ENCODE measurements at regions not wholly inside any gene's neighbourhood (a gene's known extent, or its start where the extent isn't known, plus 50 kb on each side); places are given as distances from the start of the nearest gene placed in this dataset.

DNA sequence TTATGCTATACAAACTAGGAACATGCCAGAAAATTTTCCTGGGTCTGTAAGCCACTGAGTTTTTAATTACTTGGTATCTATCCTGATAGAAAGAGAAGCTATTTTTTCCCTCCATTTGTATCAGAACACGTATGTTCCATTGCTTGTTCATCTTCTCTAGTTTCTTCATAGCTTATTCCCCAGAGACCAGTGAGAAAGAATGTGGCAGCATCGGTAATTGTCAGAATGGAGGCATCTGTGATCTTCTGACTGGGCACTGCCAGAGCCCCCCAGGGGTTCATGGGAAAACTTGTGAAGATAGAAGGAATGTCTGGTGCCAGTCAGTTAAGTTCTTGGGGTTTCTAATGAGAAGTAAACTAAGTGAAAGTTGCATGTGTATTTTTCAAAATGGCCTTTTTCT is 720.2 kb upstream of the GOLIM4 start (continued):
- no peak for TF ChIP-seq EZH2 (IDR thresholded peaks at IDR 0.05)

GRCh38 chr3:168813225-168813802 is 717.6 kb upstream of the GOLIM4 start:
- intact Hi-C loops (cut with micrococcal nuclease): no loop called here

GRCh38 chr3:168812234-168812633 is 716.5 kb upstream of the GOLIM4 start:
- intact Hi-C loops (cut with micrococcal nuclease): no loop called here
- no peak overlapping the region for H3K4me3 ChIP-seq (replicated peaks in 1 of 2; ENCODE audit: low read depth in 1 of 2, low read length in 2 of 2)
- no peak overlapping the region for H3K9ac ChIP-seq (ENCODE audit: low read length)
- H3K4me1 ChIP-seq (ENCODE audit: control insufficient read depth in 1 of 2, insufficient read depth in 2 of 2, low read length in 2 of 2): no peaks in the 10 kb centered on the region
- H3K27ac ChIP-seq (ENCODE audit: low read depth, low read length): no peak overlapping the region
- DNase-seq (ENCODE audit: low read depth, low spot score) (no peak), ATAC-seq (no peak)
- H3K27me3 ChIP-seq (ENCODE audit: insufficient read depth, low read length): peaks cover 16% of the 10 kb centered on the region; the same call in 1 of the 2 replicates
- no TSS peak for BruUV-seq (replicated peaks)
- H4K20me1 ChIP-seq (ENCODE audit: insufficient read depth): no peaks in the 10 kb centered on the region
- H2AFZ ChIP-seq (ENCODE audit: low read depth, low read length, poor library complexity, severe bottlenecking): no peak overlapping the region
- ChIA-PET RAD21 (ENCODE audit: low non-redundant PET in 1 of 2, low total read pairs in 2 of 2, uncharacterized antibody in 2 of 2, unreplicated experiment in 2 of 2) (no interaction called here), CTCF (no interaction called here), POLR2A (no interaction called here)
- no peak overlapping the region for H3K4me2 ChIP-seq (ENCODE audit: low read length)
- no peaks in the 10 kb centered on the region for H3K9me2 ChIP-seq (ENCODE audit: insufficient read depth)
- H3K9me3 ChIP-seq (ENCODE audit: control insufficient read depth in 1 of 2, insufficient read depth in 1 of 2, low read depth in 1 of 2, low read length in 2 of 2): no peaks in the 10 kb centered on the region
- H3K79me2 ChIP-seq (ENCODE audit: insufficient read depth, low read length): no peaks in the 10 kb centered on the region
- H3K36me3 ChIP-seq (ENCODE audit: control insufficient read depth in 1 of 2, insufficient read depth in 2 of 2, low read length in 2 of 2): no peaks in the 10 kb centered on the region
- TF ChIP-seq EGR1 (IDR thresholded peaks at IDR 0.05; ENCODE audit: low read depth): no peak
- TF ChIP-seq POLR2AphosphoS5 (IDR thresholded peaks at IDR 0.05; ENCODE audit: low read depth, low read length): no peak
- no peak for TF ChIP-seq EZH2phosphoT487 (IDR thresholded peaks at IDR 0.05; ENCODE audit: borderline replicate concordance)
- TF ChIP-seq, protein P1, sequence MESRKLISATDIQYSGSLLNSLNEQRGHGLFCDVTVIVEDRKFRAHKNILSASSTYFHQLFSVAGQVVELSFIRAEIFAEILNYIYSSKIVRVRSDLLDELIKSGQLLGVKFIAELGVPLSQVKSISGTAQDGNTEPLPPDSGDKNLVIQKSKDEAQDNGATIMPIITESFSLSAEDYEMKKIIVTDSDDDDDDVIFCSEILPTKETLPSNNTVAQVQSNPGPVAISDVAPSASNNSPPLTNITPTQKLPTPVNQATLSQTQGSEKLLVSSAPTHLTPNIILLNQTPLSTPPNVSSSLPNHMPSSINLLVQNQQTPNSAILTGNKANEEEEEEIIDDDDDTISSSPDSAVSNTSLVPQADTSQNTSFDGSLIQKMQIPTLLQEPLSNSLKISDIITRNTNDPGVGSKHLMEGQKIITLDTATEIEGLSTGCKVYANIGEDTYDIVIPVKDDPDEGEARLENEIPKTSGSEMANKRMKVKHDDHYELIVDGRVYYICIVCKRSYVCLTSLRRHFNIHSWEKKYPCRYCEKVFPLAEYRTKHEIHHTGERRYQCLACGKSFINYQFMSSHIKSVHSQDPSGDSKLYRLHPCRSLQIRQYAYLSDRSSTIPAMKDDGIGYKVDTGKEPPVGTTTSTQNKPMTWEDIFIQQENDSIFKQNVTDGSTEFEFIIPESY (IDR thresholded peaks at IDR 0.05; ENCODE audit: extremely low read depth, insufficient replicate concordance, low read length): no peak
- no peak for TF ChIP-seq ZFX (IDR thresholded peaks at IDR 0.05)
- TF ChIP-seq SP1 (IDR thresholded peaks at IDR 0.05; ENCODE audit: low read depth): no peak

More at GRCh38 chr3:168813225-168813802, 717.6 kb upstream of the GOLIM4 start:
- no peak overlapping the region for H3K4me2 ChIP-seq (ENCODE audit: low read length)
- DNase-seq (ENCODE audit: low read depth, low spot score) (no peak), ATAC-seq (no peak)
- H3K9me2 ChIP-seq (ENCODE audit: insufficient read depth): no peaks in the 10 kb centered on the region
- H3K79me2 ChIP-seq (ENCODE audit: insufficient read depth, low read length): no peaks in the 10 kb centered on the region
- H2AFZ ChIP-seq (ENCODE audit: low read depth, low read length, poor library complexity, severe bottlenecking): no peak overlapping the region
- ChIA-PET CTCF (no interaction called here), POLR2A (no interaction called here), RAD21 (ENCODE audit: low non-redundant PET in 1 of 2, low total read pairs in 2 of 2, uncharacterized antibody in 2 of 2, unreplicated experiment in 2 of 2) (no interaction called here)
- no peaks in the 10 kb centered on the region for H4K20me1 ChIP-seq (ENCODE audit: insufficient read depth)
- H3K27ac ChIP-seq (ENCODE audit: low read depth, low read length): no peak overlapping the region
- no TSS peak for BruUV-seq (replicated peaks)
- H3K36me3 ChIP-seq (ENCODE audit: control insufficient read depth in 1 of 2, insufficient read depth in 2 of 2, low read length in 2 of 2): no peaks in the 10 kb centered on the region
- no peaks in the 10 kb centered on the region for H3K4me1 ChIP-seq (ENCODE audit: control insufficient read depth in 1 of 2, insufficient read depth in 2 of 2, low read length in 2 of 2)
- peaks cover 16% of the 10 kb centered on the region; the same call in 1 of the 2 replicates for H3K27me3 ChIP-seq (ENCODE audit: insufficient read depth, low read length)
- no peak overlapping the region for H3K9ac ChIP-seq (ENCODE audit: low read length)
- no peak overlapping the region for H3K4me3 ChIP-seq (replicated peaks in 1 of 2; ENCODE audit: low read depth in 1 of 2, low read length in 2 of 2)
- TF ChIP-seq, protein P2, sequence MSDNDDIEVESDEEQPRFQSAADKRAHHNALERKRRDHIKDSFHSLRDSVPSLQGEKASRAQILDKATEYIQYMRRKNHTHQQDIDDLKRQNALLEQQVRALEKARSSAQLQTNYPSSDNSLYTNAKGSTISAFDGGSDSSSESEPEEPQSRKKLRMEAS (IDR thresholded peaks at IDR 0.05): no peak
- TF ChIP-seq ZFX (IDR thresholded peaks at IDR 0.05) (no peak), JUND (IDR thresholded peaks at IDR 0.05) (no peak), SP1 (IDR thresholded peaks at IDR 0.05; ENCODE audit: low read depth) (no peak), SRF (IDR thresholded peaks at IDR 0.05; ENCODE audit: low read depth) (no peak), EZH2 (IDR thresholded peaks at IDR 0.05) (no peak), CEBPB (IDR thresholded peaks at IDR 0.05; ENCODE audit: low read depth) (no peak), RAD21 (IDR thresholded peaks at IDR 0.05; ENCODE audit: low read depth) (no peak), YY1 (IDR thresholded peaks at IDR 0.05; ENCODE audit: extremely low read depth, insufficient replicate concordance, low read depth, low read length) (no peak), POLR2AphosphoS5 (IDR thresholded peaks at IDR 0.05; ENCODE audit: low read depth, low read length) (no peak), ELF1 (IDR thresholded peaks at IDR 0.05; ENCODE audit: borderline replicate concordance, low read depth) (no peak), FOSL1 (IDR thresholded peaks at IDR 0.05; ENCODE audit: low read depth) (no peak), POLR2A (IDR thresholded peaks at IDR 0.05; ENCODE audit: borderline replicate concordance, extremely low read depth, insufficient read depth, insufficient read length) (no peak), EZH2phosphoT487 (IDR thresholded peaks at IDR 0.05; ENCODE audit: borderline replicate concordance) (no peak), CBX3 (IDR thresholded peaks at IDR 0.05; ENCODE audit: low read depth) (no peak)
- H3K9me3 ChIP-seq (ENCODE audit: control insufficient read depth in 1 of 2, insufficient read depth in 1 of 2, low read depth in 1 of 2, low read length in 2 of 2): no peaks in the 10 kb centered on the region
